DMS 273 (cell line): ENCODE measurements at regions not wholly inside any gene's neighbourhood (a gene's known extent, or its start where the extent isn't known, plus 50 kb on each side); places are given as distances from the start of the nearest gene placed in this dataset.

ENCODE experiments used
- DNase-seq: peaks from one replicate; lab custom pipeline; 2025; ENCODE audit not compliant: unreplicated experiment; lab: John Stamatoyannopoulos, UW

DNA sequence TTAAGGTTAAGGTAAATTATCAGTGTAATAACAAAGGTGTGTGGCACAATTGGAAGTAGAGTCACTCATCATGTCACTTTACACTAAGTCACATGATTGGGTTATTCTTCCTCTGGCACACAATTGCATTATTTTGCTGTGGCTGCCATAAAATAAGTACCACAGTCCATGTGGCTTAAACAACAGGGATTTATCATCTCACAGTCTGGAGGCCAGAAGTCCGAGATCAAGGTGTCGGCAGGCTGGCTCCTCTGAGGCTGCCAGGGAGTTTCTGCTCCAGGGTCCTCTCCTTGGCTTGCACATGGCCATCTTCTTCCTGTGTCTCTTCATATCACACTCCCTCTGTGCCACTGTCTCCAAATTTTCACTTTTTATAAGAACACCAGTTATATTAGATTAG is 421.2 kb downstream of the CMPK2 start:
- no peak for DNase-seq

DNA sequence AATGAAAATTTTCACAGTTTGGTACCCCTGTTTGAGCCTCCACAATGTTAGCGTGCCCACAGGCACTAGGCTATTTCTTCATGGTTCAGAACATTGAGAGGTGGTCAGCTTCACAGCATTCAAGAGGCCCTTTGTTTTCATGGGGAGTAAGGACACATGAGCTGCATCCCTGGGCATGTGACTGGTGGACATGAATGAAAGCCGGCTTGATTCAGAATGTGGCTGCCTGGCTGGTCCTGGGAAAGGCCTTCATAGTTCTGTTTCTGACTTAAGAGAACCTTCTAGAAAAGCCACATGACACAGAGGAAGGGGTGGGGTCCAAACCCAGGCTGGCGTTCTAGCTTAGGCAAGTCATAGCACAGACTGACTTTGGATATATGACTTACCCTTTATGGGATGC is 420.6 kb downstream of the CMPK2 start:
- no peak for DNase-seq

DNA sequence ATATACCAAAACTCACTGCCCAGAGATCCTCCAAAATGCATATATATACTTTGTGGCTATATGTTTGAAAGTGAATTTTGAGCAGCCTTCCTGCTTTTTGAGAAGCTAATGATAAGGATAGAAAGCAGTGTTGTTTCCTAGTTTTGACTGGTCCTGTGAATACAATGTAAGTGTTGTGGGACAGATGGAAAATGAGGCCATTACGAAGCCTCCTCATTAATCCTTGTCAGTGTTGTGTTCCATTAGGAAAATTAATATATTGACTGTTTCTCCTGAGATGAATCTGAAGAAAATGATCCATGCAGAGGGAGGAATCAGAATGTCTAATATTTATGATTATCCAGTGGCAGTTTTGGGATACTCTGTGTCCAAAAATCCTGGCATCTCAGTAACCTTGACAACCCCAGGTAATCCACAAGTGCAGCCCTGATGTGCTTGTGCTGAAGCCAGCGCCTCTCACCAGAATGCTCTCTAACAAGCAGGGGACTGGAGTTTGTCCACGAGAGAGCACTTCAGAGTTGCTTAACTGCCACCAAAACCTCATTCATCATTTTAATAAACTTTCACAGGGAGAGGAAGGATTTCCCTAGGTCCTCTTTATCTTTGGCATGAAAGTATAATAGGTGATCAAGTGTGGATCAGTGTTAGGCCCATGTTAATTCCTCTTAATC is 418.6 kb downstream of the CMPK2 start:
- no peak for DNase-seq

DNA sequence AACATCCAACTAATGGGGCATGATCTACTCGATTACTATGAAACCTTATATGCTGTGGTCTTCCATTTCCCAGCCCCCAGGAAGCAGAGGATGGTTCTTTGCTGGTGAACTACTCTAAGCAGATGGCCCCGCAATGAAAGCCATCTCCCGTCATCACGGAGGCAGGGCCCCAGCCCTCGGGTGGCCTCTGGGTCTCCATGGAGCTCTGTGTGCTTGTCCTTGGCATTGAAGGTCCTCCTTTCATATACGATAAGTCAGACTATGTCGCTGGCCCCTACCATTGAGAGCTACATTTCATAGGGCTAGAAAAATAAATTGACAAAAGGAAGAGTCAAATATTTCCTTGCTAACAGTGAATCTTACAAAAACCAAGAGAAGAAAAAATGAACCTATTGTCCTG is 416.8 kb downstream of the CMPK2 start:
- DNase-seq = no peak

DNA sequence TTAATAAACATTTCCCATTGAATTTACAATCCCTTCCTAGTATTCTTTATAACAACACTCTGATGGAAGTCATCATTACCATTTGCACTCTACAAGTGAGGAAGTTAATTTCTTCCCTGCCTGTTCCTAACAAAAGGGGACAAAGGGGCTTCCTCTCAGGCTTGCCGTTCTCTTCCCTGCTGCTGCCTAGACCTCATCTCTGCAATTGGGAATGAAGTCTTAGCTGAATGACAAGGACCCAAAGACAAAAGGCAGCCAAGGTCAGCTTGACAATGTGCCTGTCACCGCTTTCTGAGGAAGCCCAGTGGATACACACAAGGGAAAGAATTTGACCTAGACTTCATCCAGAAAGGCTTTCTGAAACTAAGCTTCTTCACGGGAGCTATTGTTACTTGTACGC is 416.4 kb downstream of the CMPK2 start:
- DNase-seq = no peak

DNA sequence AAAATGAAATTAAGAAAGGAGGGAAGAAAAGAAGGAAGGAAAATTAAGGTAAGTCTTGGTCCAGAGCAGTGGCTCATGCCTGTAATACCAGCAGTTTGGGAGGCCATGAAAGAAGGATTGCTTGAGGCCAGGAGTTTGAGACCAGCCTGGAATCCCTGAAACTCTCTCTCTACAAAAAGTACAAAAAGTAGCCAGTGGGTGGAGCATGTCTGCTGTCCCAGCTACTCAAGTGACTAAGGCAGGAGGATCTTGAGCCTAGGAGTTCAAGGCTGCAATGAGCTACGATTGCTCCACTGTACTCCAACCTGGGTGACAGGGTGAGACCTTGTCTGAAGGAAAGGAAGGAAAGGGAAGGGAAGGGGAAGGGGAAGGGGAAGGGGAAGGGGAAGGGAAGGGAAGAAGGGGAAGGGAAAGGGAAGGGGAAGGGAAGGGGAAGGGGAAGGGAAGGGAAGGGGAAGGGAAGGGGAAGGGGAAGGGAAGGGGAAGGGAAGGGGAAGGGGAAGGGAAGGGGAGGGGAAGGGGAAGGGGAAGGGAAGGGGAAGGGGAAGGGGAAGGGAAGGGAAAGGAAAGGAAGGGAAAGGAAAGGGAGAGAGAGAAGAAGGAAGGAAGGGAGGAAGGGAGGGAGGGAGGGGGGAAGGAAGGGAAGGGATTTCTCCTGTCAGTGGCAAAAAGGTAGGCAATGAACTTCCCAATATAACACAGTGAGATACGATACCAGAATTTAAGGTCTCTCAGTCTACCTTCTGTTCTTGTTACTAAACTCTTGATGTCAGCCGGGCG is 412.8 kb downstream of the CMPK2 start:
- no peak for DNase-seq

DNA sequence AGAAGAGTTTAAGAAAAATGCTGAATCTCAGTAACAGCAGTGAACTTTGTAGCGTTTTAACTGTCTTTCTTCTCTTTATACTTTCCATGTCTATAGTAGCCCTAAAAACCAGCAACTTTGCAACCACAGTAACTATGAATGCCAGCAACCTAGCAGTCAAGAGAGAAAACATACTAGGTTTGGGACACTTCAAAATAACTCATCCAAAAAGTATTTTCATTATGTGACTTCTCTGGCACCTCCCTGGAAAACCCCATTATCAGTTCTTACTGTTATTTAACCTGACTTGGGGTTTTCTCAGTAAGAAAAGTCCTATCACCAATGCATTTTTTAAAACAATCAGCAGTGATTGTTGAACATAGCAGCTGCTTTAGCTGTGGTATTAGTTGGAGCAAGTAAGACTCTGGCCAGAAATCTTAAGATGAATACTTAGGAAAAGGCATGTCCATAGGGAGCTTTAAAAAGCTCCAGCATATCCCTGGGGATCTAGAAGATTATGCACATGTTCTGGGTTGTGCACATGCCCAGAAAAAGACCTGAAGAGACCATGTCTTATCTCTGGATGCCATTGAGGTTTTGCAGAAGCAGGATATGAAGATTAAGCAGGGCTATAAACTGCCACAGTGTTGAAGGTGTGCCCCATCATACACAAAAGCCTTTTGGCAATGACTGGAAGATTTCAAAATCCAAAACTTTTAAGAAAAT is 411.3 kb downstream of the CMPK2 start:
- DNase-seq = no peak

DNA sequence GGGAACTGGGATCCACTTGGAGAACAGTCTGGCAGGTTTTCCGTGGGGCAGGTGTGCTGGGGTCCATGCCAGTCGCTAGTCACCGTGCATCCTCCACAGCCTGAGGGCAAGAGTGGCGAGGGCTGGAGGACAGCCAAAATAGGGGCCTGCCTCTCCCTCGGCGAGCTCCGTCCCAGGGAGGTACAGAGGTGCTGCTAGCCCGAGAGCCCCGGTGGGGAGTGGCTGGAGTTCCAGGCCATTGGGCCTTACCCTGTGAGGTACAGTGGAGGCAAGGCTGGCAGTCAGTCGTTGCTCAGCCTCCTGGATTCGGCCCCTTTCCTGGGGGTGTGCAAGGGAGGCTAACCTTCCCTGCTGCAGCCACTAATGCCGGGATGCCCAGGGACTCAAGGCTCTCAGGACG is 406.6 kb downstream of the CMPK2 start:
- no peak for DNase-seq

DNA sequence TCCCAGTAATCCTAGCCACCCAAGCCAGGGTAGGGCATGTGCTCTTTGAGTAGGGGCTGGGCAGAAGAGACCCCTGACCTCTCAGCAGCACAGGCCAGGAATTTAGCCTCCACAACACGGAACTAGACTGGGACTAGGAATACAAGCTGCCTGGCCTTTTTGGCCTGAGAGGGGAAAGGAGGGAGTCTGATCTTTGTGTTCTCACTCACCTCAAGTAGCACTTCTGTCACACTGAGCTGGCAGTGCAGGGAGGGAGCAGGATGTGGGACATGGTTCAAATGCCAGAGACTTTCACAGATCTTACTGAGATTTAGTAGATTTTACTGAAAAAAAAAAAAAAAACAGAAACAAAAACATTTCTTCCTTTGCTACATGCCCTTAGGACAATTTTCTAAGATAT is 395.2 kb downstream of the CMPK2 start:
- DNase-seq = no peak

DNA sequence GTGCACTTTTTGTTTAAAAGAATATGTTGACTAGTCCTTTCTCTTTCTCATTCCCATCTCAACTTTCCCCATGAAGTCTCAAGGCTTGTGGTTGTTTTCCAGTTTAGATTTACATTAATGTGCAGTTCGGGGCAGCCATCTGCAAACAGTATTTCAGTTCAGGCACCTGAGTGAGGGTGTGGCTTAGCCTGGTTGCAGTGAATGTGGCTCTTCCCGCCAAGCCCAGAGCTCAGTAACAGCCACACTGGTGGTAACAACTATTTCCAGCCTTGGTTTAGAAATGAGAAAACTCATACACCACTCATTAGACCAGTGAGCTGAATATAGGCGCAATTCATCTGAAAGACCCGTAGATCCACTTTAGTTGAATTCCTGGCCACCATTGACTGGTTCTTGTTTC is 394.3 kb downstream of the CMPK2 start:
- no peak for DNase-seq

DNA sequence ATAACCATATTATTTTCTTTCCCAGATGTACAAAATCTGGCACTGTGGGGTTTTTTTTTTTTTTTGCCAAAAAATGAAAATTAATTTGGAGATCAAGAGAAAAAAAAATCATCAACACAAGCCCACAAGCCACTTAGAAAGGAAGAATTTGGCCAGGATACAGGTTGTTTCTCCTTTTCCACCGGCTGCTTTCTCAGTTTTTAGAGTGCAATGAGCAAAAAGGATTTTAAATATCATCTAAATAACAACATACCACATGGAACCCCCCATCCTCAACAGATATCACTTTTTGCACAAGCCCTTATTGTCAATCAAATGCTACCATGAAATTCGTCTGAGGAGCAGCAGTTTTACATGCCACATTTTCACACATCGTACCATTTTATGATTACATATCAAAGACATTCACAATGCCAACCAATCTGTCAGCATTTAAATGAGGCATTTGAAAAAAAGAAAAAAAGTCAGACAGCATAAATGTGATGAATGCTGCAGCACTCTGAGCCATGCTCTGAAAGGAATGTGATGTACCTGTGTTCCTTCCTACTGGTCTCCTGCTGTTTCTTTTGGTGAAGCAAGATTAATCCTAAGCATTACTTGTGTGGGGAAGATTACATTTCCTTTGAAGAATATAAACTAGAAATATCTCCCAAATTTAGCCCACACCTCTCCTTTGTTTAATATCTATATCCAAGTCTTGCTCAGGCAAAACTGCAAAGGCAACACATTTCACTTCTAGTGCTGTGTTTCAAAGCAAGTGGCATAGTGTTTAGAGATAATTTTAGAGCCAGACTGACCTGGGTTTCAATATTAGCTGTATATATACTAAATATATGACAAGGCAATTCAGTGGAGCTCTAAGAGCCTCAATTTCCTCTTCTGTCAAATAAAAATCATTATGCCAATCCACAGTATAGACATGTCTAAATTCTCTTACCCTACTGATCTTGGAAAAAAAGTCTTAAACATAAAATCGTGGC is 391.3 kb downstream of the CMPK2 start:
- DNase-seq = no peak

DNA sequence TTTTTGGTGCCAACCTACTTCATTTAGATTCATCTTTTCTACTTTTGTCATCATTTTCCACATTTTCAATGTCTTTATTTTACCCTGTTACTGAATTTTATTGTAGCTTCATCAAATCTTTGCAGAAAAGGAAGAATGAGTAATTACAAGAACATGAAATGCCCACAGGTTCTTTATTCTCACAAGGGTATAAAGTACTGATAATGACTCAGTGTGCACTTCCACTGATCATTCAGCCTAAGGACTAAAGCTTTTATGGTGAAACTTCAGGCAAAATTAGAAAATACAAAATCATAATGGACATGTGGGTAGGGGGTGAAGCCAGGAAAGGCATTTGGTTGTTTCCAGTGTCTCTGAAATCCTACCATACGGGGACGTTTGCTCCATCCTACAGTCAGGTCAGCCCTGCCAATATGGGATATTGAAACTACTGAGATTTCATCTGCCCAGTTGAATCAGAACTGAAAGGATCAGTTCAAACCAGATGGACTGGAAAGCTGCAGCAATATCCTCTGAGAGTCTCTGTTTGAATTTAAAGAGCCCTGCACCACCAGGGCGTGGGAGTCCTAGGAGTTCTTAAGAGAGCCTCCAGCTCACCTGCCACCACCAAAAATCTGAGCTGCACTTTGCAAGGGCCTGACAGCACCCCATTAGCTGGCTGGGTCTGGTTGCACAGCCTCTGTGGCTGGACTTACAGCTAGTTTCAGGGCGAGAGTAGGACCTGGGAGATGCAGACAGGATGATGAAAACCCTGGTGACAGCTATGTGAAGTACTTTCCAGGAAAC is 390.4 kb downstream of the CMPK2 start:
- DNase-seq = no peak

DNA sequence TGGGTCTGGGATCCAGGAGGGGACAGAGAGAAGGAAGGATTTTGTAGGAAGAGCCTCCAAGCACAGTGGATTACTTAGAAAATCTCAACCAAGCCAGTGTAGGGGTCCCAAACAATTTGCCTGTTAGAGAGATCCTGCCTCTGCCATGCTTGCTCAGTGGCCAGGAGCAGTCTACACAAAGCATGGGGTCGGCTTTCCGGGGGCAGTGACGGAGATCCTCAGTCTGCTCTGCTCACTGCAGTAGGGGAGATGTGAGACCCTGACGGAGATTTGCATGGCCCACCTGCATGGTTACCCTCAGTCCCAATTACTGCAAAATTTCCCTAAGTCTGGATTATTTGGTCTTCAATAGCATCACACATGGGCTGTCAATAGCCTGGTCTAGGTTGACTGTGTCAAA is 385.2 kb downstream of the CMPK2 start:
- DNase-seq = no peak

DNA sequence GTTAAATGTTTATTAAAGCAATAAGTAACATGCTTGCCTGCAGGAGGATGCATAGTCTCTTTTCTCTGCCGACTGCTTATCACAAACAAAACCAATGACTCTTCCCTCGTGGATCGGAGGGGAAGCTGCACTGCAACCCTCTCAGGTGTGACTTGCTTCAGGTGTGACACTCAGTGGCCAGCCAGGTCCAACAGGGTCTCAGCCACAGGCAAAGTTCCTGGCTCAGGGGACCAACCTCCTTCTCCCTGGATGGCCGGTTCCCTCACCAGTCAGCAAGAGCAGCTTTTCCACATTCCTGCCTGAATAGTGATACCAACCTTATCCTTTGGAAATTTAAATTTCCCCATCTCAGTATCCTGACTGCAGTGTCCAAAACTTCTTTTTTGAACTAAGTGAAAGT is 383.5 kb downstream of the CMPK2 start:
- DNase-seq = no peak

DNA sequence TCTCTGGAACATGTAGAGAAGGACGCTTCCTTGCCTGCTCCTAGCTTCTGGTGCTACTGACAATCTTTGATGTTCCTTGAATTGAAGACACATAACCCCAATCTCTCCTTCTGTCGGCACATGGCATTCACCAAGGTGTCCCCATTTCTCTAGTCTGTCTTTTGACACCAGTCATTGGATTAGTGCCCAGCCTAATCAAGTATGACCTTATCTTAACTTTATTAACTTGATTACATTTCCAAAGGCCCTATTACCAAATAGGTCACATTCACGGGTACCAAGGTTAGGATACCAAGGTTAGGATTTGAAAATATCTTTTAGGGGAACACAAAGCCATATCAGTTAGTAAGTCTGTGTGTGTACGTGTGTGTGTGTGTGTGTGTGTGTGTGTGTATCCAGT is 377.9 kb downstream of the CMPK2 start:
- no peak for DNase-seq

DNA sequence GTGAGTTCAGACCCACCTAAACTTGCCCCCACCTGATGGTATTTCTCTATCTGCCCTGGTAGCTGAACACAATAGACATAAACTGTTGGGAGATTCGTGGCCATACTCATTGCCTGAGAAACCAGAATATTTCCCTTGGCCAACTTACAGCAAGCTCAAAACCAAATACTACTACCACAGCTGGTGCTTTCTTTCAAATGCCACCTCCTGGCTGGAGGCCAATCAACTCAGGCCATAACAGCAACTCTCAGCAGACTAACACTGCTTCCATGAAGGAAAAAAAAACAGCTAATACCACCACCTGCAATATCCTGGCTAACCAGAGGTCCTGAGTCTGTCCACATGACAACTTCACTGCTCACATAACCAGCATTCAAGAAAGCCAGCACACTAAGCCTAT is 373.1 kb downstream of the CMPK2 start:
- peak; percentile 6 for DNase-seq

DNA sequence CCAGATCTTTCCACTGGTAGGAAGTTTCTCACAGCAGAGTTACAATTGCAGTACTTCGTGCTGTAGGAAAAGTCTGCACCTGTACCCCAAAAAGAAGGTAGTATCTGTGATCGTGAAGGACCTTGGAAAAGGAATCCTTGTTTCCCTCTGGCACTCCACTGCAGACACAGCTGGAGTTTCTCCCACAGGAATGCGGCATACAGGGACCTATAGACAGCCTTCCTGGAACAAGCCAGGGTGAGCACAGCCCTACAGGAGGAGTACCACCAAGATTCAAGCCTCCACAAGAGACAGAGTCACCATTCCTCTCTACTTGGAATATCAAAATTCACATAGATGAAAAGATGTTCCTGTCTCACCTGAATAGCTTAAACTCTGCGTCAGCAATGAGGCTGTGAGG is 372.4 kb downstream of the CMPK2 start:
- no peak for DNase-seq

DNA sequence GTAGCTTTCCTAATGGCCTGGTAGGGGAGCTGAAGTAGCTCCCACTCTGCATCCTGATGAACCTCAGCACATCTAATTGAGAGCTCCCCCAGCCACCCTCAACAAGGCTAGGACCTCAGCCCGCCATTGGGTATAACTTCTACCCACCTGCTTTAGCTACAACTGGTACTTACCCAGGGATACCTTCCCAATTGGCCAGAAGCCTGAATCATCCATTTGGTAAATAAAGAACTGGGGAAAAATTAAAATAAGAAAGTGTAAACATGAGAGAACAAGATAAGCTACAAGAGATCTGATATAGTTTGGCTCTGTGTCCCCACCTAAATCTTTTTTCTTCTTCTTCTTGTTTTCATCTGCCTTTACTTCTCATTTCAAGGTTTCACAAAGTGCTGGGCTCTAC is 372.0 kb downstream of the CMPK2 start:
- no peak for DNase-seq

DNA sequence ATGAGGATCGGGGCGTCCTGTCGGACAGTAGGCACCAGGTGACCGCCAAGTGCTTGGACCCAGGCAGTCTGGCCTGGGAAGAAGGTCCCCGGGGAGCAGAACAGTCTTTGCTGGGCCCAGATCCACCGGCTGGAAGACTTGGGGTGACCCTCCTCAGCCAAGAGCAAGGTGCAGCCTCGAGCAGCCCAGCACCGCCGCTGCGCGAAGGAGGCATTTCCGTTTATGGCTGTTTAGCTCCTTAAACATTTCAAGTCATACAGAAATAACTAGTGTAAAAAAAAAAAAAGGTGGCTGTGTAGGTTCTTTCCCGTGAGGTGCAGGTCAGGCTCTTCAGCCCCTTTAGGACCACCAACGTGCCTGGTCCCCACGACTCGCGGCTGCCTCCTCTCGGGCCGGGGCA is 370.2 kb downstream of the CMPK2 start:
- DNase-seq = no peak

DNA sequence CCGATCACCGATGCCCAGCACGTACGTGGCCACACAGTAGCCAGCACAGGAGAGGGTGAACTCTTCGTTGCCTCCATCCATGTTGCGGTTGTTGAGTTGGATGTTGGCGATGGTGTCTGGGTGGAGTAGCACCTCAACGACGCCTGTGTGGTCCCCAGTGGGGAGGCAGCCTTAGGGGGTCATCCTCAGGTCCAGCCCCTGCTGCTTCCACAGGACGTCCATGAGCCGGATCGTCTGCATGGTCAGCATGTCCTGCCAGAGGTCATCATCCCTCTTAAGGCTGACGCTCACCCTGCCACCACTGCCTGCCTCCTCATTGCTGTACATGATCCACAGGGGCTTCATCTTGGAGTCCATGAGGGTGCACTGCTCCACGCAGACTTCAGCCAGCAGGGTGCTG is 369.3 kb downstream of the CMPK2 start:
- DNase-seq = no peak
